ENCODE measurements at regions not wholly inside any gene's neighbourhood (a gene's known extent, or its start where the extent isn't known, plus 50 kb on each side); places are given as distances from the start of the nearest gene placed in this dataset.

DNA sequence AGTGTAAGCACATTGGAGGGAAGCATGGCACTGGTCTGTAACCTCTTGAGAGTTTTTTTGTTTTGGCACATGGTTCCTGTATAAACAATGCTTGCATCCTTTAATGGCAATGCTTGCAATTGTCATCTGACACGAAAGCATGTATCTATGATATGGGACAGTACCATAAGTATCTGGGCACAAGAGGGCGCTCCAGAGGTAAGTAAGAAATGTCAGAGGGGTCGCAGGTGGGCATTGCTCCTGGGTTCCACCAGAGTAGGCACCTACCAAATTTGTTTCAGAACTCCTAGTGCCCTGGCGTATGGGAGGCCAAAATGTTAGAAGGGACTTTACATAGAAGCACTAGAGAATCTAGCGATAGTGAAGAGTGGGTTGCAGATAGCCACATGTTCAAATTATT, 58.7 kb upstream of the BCHE start:
- TF ChIP-seq SMARCE1 (IDR thresholded peaks at IDR 0.05) = no peak
- no peak for TF ChIP-seq IRF2 (CRISPR knock-in tag; IDR thresholded peaks at IDR 0.05)
- TF ChIP-seq, protein P1, sequence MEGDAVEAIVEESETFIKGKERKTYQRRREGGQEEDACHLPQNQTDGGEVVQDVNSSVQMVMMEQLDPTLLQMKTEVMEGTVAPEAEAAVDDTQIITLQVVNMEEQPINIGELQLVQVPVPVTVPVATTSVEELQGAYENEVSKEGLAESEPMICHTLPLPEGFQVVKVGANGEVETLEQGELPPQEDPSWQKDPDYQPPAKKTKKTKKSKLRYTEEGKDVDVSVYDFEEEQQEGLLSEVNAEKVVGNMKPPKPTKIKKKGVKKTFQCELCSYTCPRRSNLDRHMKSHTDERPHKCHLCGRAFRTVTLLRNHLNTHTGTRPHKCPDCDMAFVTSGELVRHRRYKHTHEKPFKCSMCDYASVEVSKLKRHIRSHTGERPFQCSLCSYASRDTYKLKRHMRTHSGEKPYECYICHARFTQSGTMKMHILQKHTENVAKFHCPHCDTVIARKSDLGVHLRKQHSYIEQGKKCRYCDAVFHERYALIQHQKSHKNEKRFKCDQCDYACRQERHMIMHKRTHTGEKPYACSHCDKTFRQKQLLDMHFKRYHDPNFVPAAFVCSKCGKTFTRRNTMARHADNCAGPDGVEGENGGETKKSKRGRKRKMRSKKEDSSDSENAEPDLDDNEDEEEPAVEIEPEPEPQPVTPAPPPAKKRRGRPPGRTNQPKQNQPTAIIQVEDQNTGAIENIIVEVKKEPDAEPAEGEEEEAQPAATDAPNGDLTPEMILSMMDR (IDR thresholded peaks at IDR 0.05 in 2 of 3, conservative IDR thresholded peaks at IDR 0.05 in 1 of 3; ENCODE audit: insufficient read depth in 2 of 3, low read depth in 1 of 3, low read length in 3 of 3) = peak; percentile 38 to 59 (median 52)
- TF ChIP-seq ZNF24 (IDR thresholded peaks at IDR 0.05) = no peak

All from K562 (cell line).